HUES64 (cell line): ENCODE measurements at regions not wholly inside any gene's neighbourhood (a gene's known extent, or its start where the extent isn't known, plus 50 kb on each side); places are given as distances from the start of the nearest gene placed in this dataset.

Source experiments
- H3K27ac ChIP-seq: 2 replicates; pipeline ENCODE4 v1.7.0; 2013; ENCODE audit warnings: low read depth, low read length, inconsistent platforms
- H3K27me3 ChIP-seq: 2 replicates; pipeline ENCODE4 v1.6.1; 2013; ENCODE audit warnings: mild to moderate bottlenecking, low read length; ENCODE audit not compliant: insufficient read depth
- H3K36me3 ChIP-seq: 2 replicates; pipeline ENCODE4 v1.6.1; 2013; ENCODE audit warnings: mild to moderate bottlenecking, low read length; ENCODE audit not compliant: insufficient read depth
- H3K4me1 ChIP-seq: 2 replicates; pipeline ENCODE4 v1.6.1; 2013; ENCODE audit warnings: mild to moderate bottlenecking, low read length, moderate library complexity; ENCODE audit not compliant: insufficient read depth
- H3K4me3 ChIP-seq: 2 replicates; pipeline ENCODE4 v1.5.1; 2013; ENCODE audit warnings: mild to moderate bottlenecking, low read length, moderate library complexity
- H3K9ac ChIP-seq: 2 replicates; pipeline ENCODE4 v1.6.1; 2013; ENCODE audit warnings: mild to moderate bottlenecking, low read depth, low read length
- H3K9me3 ChIP-seq: 2 replicates; pipeline ENCODE4 v1.6.1; 2013; ENCODE audit warnings: low read depth, low read length; ENCODE audit not compliant: insufficient read depth
- WGBS: fragments of 150-250, 120-280 bp; methylation state at CpG from one replicate; pipeline ENCODE4 v1.1.7; 2013; ENCODE audit warnings: missing lambda C conversion rate; 5-methylcytosine and 5-hydroxymethylcytosine counted together

GRCh38 chr7:115354925-115355324, 433.0 kb downstream of the MDFIC start:
- Histone ChIP-seq H3K9me3 (no peaks in the 10 kb centered on the region), H3K36me3 (no peaks in the 10 kb centered on the region), H3K27me3 (no peaks in the 10 kb centered on the region), H3K4me1 (no peaks in the 10 kb centered on the region), H3K4me3 (no peak overlapping the region), H3K9ac (no peak overlapping the region), H3K27ac (no peak overlapping the region)
- WGBS, result no CpG with 5 or more reads among the region's 1 CpG

- no peaks in the 10 kb centered on the region for H3K36me3 ChIP-seq
- H3K9me3 ChIP-seq, result no peaks in the 10 kb centered on the region
- no peak overlapping the region for H3K4me3 ChIP-seq
- no peak overlapping the region for H3K27ac ChIP-seq
- H3K9ac ChIP-seq, result no peak overlapping the region
- 83% methylated on average over 2 of the region's 2 CpGs for WGBS
- H3K27me3 ChIP-seq, result no peaks in the 10 kb centered on the region
- no peaks in the 10 kb centered on the region for H3K4me1 ChIP-seq
These were observed 430.5 kb downstream of the MDFIC start for GRCh38 chr7:115352375-115352774.

DNA sequence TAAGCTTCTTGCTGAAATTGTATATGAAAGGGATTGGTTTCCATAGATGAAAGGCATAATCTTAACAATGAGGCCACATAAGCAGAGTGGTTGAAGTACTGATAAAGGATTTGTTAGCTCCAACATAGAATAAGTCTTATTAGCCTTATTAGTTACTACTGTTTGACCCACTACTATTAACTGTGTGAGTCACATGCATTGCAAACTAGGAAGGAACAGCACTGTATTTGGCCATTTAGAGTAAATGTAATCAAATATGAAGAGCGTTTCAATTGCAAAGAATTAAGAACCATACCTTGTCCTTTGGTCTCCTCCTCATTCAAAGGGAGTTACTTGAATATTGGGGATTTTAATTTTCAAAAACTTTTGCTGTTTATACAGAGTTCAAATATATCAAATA, 428.9 kb downstream of the MDFIC start:
- Histone ChIP-seq H3K27me3 (no peaks in the 10 kb centered on the region), H3K27ac (no peak overlapping the region), H3K9me3 (no peaks in the 10 kb centered on the region), H3K4me3 (no peak overlapping the region), H3K36me3 (no peaks in the 10 kb centered on the region), H3K9ac (no peak overlapping the region), H3K4me1 (no peaks in the 10 kb centered on the region)
- WGBS, result 100% methylated on average over 1 of the region's 1 CpG

DNA sequence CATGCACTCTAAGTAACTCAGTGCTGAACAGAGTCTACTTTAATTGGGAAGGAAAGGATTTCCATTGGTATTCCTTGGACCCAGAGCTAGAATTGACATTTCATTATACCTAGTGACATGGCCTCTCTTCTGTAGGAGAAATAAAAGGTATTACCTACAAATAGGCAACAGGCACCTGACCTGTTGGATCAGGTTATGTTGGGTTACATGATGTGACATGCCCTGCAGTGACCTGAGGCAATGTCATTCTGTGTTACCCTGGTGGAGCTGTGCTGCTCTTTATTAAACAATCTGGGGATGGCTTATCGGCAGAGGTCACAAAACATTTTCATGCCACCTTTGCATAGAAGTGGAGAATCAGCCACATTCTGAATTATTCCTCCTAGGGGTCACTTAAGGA, 427.7 kb downstream of the MDFIC start:
- no peak overlapping the region for H3K4me3 ChIP-seq

GRCh38 chr7:115346685-115347084, 424.8 kb downstream of the MDFIC start:
- no peaks in the 10 kb centered on the region for H3K36me3 ChIP-seq
- WGBS, result 75% methylated on average over 1 of the region's 1 CpG
- H3K9me3 ChIP-seq, result no peaks in the 10 kb centered on the region
- H3K27ac ChIP-seq, result no peak overlapping the region
- no peak overlapping the region for H3K4me3 ChIP-seq
- H3K9ac ChIP-seq, result no peak overlapping the region
- no peaks in the 10 kb centered on the region for H3K4me1 ChIP-seq
- H3K27me3 ChIP-seq, result no peaks in the 10 kb centered on the region

More for the DNA sequence above, 427.7 kb downstream of the MDFIC start:
- Histone ChIP-seq H3K27me3 (no peaks in the 10 kb centered on the region), H3K9me3 (no peaks in the 10 kb centered on the region), H3K27ac (no peak overlapping the region), H3K4me1 (no peaks in the 10 kb centered on the region), H3K9ac (no peak overlapping the region), H3K36me3 (no peaks in the 10 kb centered on the region)
- WGBS, result 100% methylated on average over 1 of the region's 1 CpG

DNA sequence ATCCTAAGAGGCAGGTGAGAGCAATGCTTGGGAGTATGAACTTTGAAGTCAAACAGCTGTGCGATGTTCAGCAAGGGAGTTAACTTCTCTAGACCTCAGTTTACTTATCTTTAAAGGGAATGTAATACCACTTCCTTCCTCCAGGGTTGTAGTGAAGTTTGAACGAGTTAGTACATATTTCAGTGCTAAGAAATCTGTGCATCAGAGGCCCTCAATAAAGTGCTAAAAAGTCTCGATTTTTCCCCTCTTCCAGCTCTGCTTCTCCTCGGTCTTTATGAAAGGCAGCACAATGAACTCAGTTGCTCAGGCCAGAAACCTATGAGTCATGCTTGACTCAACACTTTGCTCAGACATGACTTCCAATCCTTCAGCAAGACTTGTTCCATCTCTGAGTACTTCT, 418.9 kb downstream of the MDFIC start:
- Histone ChIP-seq H3K27ac (no peak overlapping the region), H3K9me3 (no peaks in the 10 kb centered on the region), H3K36me3 (no peaks in the 10 kb centered on the region), H3K9ac (no peak overlapping the region), H3K4me1 (no peaks in the 10 kb centered on the region), H3K4me3 (no peak overlapping the region), H3K27me3 (no peaks in the 10 kb centered on the region)
- 86% methylated on average over 3 of the region's 4 CpGs for WGBS

- no peaks in the 10 kb centered on the region for H3K4me1 ChIP-seq
- H3K9me3 ChIP-seq, result no peaks in the 10 kb centered on the region
- H3K9ac ChIP-seq, result no peak overlapping the region
- 95% methylated on average over 4 of the region's 4 CpGs for WGBS
- H3K36me3 ChIP-seq, result no peaks in the 10 kb centered on the region
- no peaks in the 10 kb centered on the region for H3K27me3 ChIP-seq
- no peak overlapping the region for H3K4me3 ChIP-seq
- H3K27ac ChIP-seq, result no peak overlapping the region
These were observed 416.1 kb downstream of the MDFIC start for GRCh38 chr7:115338016-115338415.

- Histone ChIP-seq H3K36me3 (no peaks in the 10 kb centered on the region), H3K9me3 (no peaks in the 10 kb centered on the region), H3K4me3 (no peak overlapping the region), H3K4me1 (no peaks in the 10 kb centered on the region), H3K27me3 (no peaks in the 10 kb centered on the region), H3K9ac (no peak overlapping the region), H3K27ac (no peak overlapping the region)
- 92% methylated on average over 2 of the region's 3 CpGs for WGBS
These were observed 410.8 kb downstream of the MDFIC start for GRCh38 chr7:115332691-115333090.

- Histone ChIP-seq H3K27me3 (no peaks in the 10 kb centered on the region), H3K27ac (no peak overlapping the region), H3K9me3 (no peaks in the 10 kb centered on the region), H3K4me3 (no peak overlapping the region), H3K4me1 (no peaks in the 10 kb centered on the region), H3K36me3 (no peaks in the 10 kb centered on the region), H3K9ac (no peak overlapping the region)
- WGBS, result 83% methylated on average over 1 of the region's 2 CpGs
These were observed 407.1 kb downstream of the MDFIC start for GRCh38 chr7:115329006-115329405.

GRCh38 chr7:115328018-115328417, 406.1 kb downstream of the MDFIC start:
- no peaks in the 10 kb centered on the region for H3K4me1 ChIP-seq
- no peak overlapping the region for H3K4me3 ChIP-seq
- H3K9ac ChIP-seq, result no peak overlapping the region
- no peak overlapping the region for H3K27ac ChIP-seq
- 92% methylated on average over 3 of the region's 3 CpGs for WGBS
- H3K9me3 ChIP-seq, result no peaks in the 10 kb centered on the region
- H3K36me3 ChIP-seq, result no peaks in the 10 kb centered on the region
- H3K27me3 ChIP-seq, result no peaks in the 10 kb centered on the region

- Histone ChIP-seq H3K9me3 (no peaks in the 10 kb centered on the region), H3K4me1 (no peaks in the 10 kb centered on the region)
These were observed 405.4 kb downstream of the MDFIC start for GRCh38 chr7:115327326-115327725.

GRCh38 chr7:115319541-115319940, 397.6 kb downstream of the MDFIC start:
- H3K4me3 ChIP-seq, result no peak overlapping the region
- WGBS, result 93% methylated on average over 1 of the region's 2 CpGs
- H3K9me3 ChIP-seq, result no peaks in the 10 kb centered on the region
- H3K4me1 ChIP-seq, result no peaks in the 10 kb centered on the region
- no peak overlapping the region for H3K9ac ChIP-seq
- no peaks in the 10 kb centered on the region for H3K27me3 ChIP-seq
- H3K36me3 ChIP-seq, result no peaks in the 10 kb centered on the region
- H3K27ac ChIP-seq, result no peak overlapping the region

More at GRCh38 chr7:115327326-115327725, 405.4 kb downstream of the MDFIC start:
- no peaks in the 10 kb centered on the region for H3K36me3 ChIP-seq
- no peaks in the 10 kb centered on the region for H3K27me3 ChIP-seq
- H3K9ac ChIP-seq, result no peak overlapping the region
- no peak overlapping the region for H3K4me3 ChIP-seq
- H3K27ac ChIP-seq, result no peak overlapping the region
